H9 (cell line): ENCODE measurements at regions not wholly inside any gene's neighbourhood (a gene's known extent, or its start where the extent isn't known, plus 50 kb on each side); places are given as distances from the start of the nearest gene placed in this dataset.

Source experiments
- DNase-seq: peaks from one replicate; pipeline ENCODE4 v3.0.0-alpha.2; 2017
- H2AFZ ChIP-seq: one replicate; pipeline ENCODE4 v1.6.1; 2013; ENCODE audit warnings: mild to moderate bottlenecking, low read length, control low read depth, moderate library complexity
- H2AK5ac ChIP-seq: 2 replicates; pipeline ENCODE4 v1.6.1; 2013; ENCODE audit warnings: low read length, control low read depth, mixed read lengths; ENCODE audit not compliant: insufficient read length
- H2BK120ac ChIP-seq: one replicate; pipeline ENCODE4 v1.6.1; 2013; ENCODE audit warnings: low read depth, mild to moderate bottlenecking, low read length, control low read depth, inconsistent platforms; ENCODE audit not compliant: poor library complexity, severe bottlenecking
- H2BK12ac ChIP-seq: 2 replicates; pipeline ENCODE4 v1.6.1; 2013; ENCODE audit warnings: low read length, control low read depth, mixed read lengths, low read depth; ENCODE audit not compliant: insufficient read length
- H2BK15ac ChIP-seq: 2 replicates; pipeline ENCODE4 v1.6.1; 2013; ENCODE audit warnings: low read depth, low read length, control low read depth
- H2BK20ac ChIP-seq: one replicate; pipeline ENCODE4 v1.6.1; 2013; ENCODE audit warnings: low read depth, mild to moderate bottlenecking, low read length, control low read depth, inconsistent platforms; ENCODE audit not compliant: poor library complexity, severe bottlenecking
- H2BK5ac ChIP-seq: 2 replicates; pipeline ENCODE4 v1.6.1; 2013; ENCODE audit warnings: low read length, control low read depth, mixed read lengths; ENCODE audit not compliant: insufficient read length
- H3K14ac ChIP-seq: 2 replicates; pipeline ENCODE4 v1.6.1; 2013; ENCODE audit warnings: low read length, control low read depth; ENCODE audit not compliant: insufficient read depth
- H3K18ac ChIP-seq: 2 replicates; pipeline ENCODE4 v1.6.1; 2013; ENCODE audit warnings: low read depth, mild to moderate bottlenecking, mixed read lengths, low read length, control low read depth; ENCODE audit not compliant: insufficient read length
- H3K23ac ChIP-seq: 2 replicates; pipeline ENCODE4 v1.6.1; 2013; ENCODE audit warnings: low read length, control low read depth, mixed read lengths, low read depth; ENCODE audit not compliant: insufficient read length
- H3K23me2 ChIP-seq: 2 replicates; pipeline ENCODE4 v1.6.1; 2013; ENCODE audit warnings: low read depth, mild to moderate bottlenecking, mixed read lengths, low read length, control low read depth; ENCODE audit not compliant: insufficient read length, poor library complexity, severe bottlenecking
- H3K27ac ChIP-seq: 2 replicates; pipeline ENCODE4 v1.5.1; 2013; ENCODE audit warnings: low read length, control low read depth, mixed read lengths, low read depth; ENCODE audit not compliant: insufficient read length
- H3K27me3 ChIP-seq: 2 replicates; pipeline ENCODE4 v1.6.1; 2013; ENCODE audit warnings: low read length, control low read depth, inconsistent platforms; ENCODE audit not compliant: insufficient read depth
- H3K4ac ChIP-seq: 2 replicates; pipeline ENCODE4 v1.6.1; 2013; ENCODE audit warnings: low read depth, mild to moderate bottlenecking, control low read depth, inconsistent platforms, low read length, moderate library complexity
- H3K4me1 ChIP-seq: 2 replicates; pipeline ENCODE4 v1.6.1; 2013; ENCODE audit warnings: low read length, control low read depth, inconsistent platforms; ENCODE audit not compliant: insufficient read depth
- H3K4me2 ChIP-seq: 2 replicates; pipeline ENCODE4 v1.6.1; 2013; ENCODE audit warnings: low read length, control low read depth, mixed read lengths; ENCODE audit not compliant: insufficient read length, insufficient read depth
- H3K56ac ChIP-seq: 2 replicates; pipeline ENCODE4 v1.6.1; 2013; ENCODE audit warnings: low read depth, mild to moderate bottlenecking, mixed read lengths, low read length, control low read depth; ENCODE audit not compliant: insufficient read length
- H3K79me1 ChIP-seq: 2 replicates; pipeline ENCODE4 v1.6.1; 2013; ENCODE audit warnings: low read depth, mild to moderate bottlenecking, moderate library complexity, low read length, control low read depth, inconsistent platforms; ENCODE audit not compliant: insufficient read depth, poor library complexity, severe bottlenecking
- H3K79me2 ChIP-seq: 2 replicates; pipeline ENCODE4 v1.6.1; 2013; ENCODE audit warnings: low read length, control low read depth, inconsistent platforms; ENCODE audit not compliant: insufficient read depth
- H3K9ac ChIP-seq: 2 replicates; pipeline ENCODE4 v1.6.1; 2013; ENCODE audit warnings: low read length, control low read depth, mixed read lengths; ENCODE audit not compliant: insufficient read length; ENCODE audit errors: extremely low read depth
- H3K9me3 ChIP-seq: one replicate; pipeline ENCODE4 v1.6.1; 2013; ENCODE audit warnings: low read depth, low read length, inconsistent platforms; ENCODE audit not compliant: control insufficient read depth
- H3T11ph ChIP-seq: one replicate; pipeline ENCODE4 v1.6.1; 2013; ENCODE audit warnings: mild to moderate bottlenecking, low read length, control low read depth, inconsistent platforms
- H4K20me1 ChIP-seq: one replicate; pipeline ENCODE4 v1.6.1; 2013; ENCODE audit not compliant: control insufficient read depth, insufficient read length, insufficient read depth
- H4K5ac ChIP-seq: 2 replicates; pipeline ENCODE4 v1.6.1; 2013; ENCODE audit warnings: low read depth, mild to moderate bottlenecking, mixed read lengths, low read length, control low read depth; ENCODE audit not compliant: insufficient read length
- H4K8ac ChIP-seq: replicated peaks from 2 replicates; pipeline ENCODE4 v1.6.1; 2013; ENCODE audit warnings: low read length, control low read depth, mixed read lengths, low read depth; ENCODE audit not compliant: insufficient read length
- H4K91ac ChIP-seq: 2 replicates; pipeline ENCODE4 v1.6.1; 2013; ENCODE audit warnings: low read depth, mild to moderate bottlenecking, moderate library complexity, mixed read lengths, low read length, control low read depth; ENCODE audit not compliant: insufficient read length
- H3K27ac Mint-ChIP-seq, 3 experiments: 2 replicates in 2 of 3; 3 replicates in 1 of 3; pipeline ENCODE4 v1.8.0; 2020 to 2021; ENCODE audit warnings: mixed read lengths in 3 of 3, mild to moderate bottlenecking in 1 of 3, moderate library complexity in 1 of 3
- H3K27me3 Mint-ChIP-seq: 2 replicates; pipeline ENCODE4 v1.8.0; 2021; ENCODE audit warnings: low read depth, mild to moderate bottlenecking, moderate library complexity, mixed read lengths
- H3K36me3 Mint-ChIP-seq, 3 experiments: 2 replicates in 2 of 3; 3 replicates in 1 of 3; pipeline ENCODE4 v1.8.0; 2020 to 2021; ENCODE audit warnings: low read depth in 3 of 3, mixed read lengths in 3 of 3; ENCODE audit not compliant: insufficient read depth in 1 of 3
- H3K4me1 Mint-ChIP-seq, 2 experiments: 2 replicates each; pipeline ENCODE4 v1.8.0; 2020; ENCODE audit warnings: mixed read lengths in 2 of 2
- H3K4me3 Mint-ChIP-seq, 2 experiments: 2 replicates in 1 of 2; 3 replicates in 1 of 2; pipeline ENCODE4 v1.8.0; 2020 to 2021; ENCODE audit warnings: mild to moderate bottlenecking in 2 of 2, mixed read lengths in 2 of 2, moderate library complexity in 1 of 2
- H3K9me3 Mint-ChIP-seq, 2 experiments: 2 replicates in 1 of 2; 3 replicates in 1 of 2; pipeline ENCODE4 v1.8.0; 2020; ENCODE audit warnings: mild to moderate bottlenecking in 2 of 2, mixed read lengths in 2 of 2, moderate library complexity in 1 of 2
- WGBS: extraction: QIAGEN DNeasy Blood & Tissue Kit; methylation state at CpG from one replicate; pipeline ENCODE4 v1.1.7; 2013; ENCODE audit warnings: missing lambda C conversion rate, low lambda C conversion rate, mixed read lengths; ENCODE audit not compliant: insufficient read length; ENCODE audit errors: extremely low coverage; 5-methylcytosine and 5-hydroxymethylcytosine counted together
- TF ChIP-seq, protein P1 (sequence below): fragments of 200-600 bp; sonication (generic); conservative IDR thresholded peaks from 3 replicates; pipeline ENCODE4 v1.8.0; 2021; ENCODE audit warnings: antibody characterized with exemption, mild to moderate bottlenecking

DNA sequence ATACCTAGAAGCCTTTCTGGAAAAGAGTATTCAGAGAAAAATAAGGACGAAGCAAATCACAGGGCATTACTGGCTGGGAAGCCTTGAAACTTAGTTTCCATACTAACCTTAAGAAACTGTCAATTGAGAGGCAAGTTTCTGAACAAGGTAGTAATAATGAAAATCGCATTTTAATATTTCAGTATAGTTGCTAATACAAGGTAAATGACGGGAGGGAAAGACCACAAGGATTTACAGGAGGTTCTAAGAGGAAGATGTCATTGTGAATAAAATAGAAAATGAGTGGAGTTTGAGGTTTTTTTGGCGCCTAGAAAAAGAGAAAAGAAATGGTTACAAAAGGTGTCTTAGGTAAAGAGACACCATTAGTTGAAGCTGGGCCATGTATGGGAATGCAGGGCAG is 53.9 kb upstream of the AIG1 start:
- Mint-ChIP-seq H3K4me3 (no peak overlapping the region), H3K4me1 (peaks cover 0 to 4% of the 10 kb centered on the region in 2 experiments; a peak in 1 of 4 replicates), H3K36me3 (no peaks in the 10 kb centered on the region), H3K9me3 (no peaks in the 10 kb centered on the region), H3K27me3 (no peaks in the 10 kb centered on the region), H3K27ac (no peak overlapping the region)
- no peak overlapping the region for H3K23ac ChIP-seq
- H2BK15ac ChIP-seq = no peak overlapping the region
- no peak overlapping the region for H3K14ac ChIP-seq
- 100% methylated on average over 1 of the region's 4 CpGs for WGBS
- H3K27me3 ChIP-seq = no peaks in the 10 kb centered on the region
- H2AK5ac ChIP-seq = no peak overlapping the region
- H3K23me2 ChIP-seq = no peaks in the 10 kb centered on the region
- H3K18ac ChIP-seq = no peak overlapping the region
- DNase-seq = no peak
- no peak overlapping the region for H4K91ac ChIP-seq
- no peak overlapping the region for H2BK12ac ChIP-seq
- H3K4me2 ChIP-seq = no peak overlapping the region
- H2BK5ac ChIP-seq = no peak overlapping the region
- no peaks in the 10 kb centered on the region for H3K79me1 ChIP-seq
- H3K4ac ChIP-seq = no peak overlapping the region
- H3K9ac ChIP-seq = no peak overlapping the region
- H3K4me1 ChIP-seq = no peaks in the 10 kb centered on the region
- no peaks in the 10 kb centered on the region for H3K9me3 ChIP-seq
- no peak overlapping the region for H2BK20ac ChIP-seq
- H3K56ac ChIP-seq = no peak overlapping the region
- no peak overlapping the region for H2BK120ac ChIP-seq
- TF ChIP-seq, protein P1, sequence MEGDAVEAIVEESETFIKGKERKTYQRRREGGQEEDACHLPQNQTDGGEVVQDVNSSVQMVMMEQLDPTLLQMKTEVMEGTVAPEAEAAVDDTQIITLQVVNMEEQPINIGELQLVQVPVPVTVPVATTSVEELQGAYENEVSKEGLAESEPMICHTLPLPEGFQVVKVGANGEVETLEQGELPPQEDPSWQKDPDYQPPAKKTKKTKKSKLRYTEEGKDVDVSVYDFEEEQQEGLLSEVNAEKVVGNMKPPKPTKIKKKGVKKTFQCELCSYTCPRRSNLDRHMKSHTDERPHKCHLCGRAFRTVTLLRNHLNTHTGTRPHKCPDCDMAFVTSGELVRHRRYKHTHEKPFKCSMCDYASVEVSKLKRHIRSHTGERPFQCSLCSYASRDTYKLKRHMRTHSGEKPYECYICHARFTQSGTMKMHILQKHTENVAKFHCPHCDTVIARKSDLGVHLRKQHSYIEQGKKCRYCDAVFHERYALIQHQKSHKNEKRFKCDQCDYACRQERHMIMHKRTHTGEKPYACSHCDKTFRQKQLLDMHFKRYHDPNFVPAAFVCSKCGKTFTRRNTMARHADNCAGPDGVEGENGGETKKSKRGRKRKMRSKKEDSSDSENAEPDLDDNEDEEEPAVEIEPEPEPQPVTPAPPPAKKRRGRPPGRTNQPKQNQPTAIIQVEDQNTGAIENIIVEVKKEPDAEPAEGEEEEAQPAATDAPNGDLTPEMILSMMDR = no peak
- no peak overlapping the region for H3K27ac ChIP-seq
- H4K20me1 ChIP-seq = no peaks in the 10 kb centered on the region
- no peak overlapping the region for H2AFZ ChIP-seq
- no peak overlapping the region for H3T11ph ChIP-seq
- H4K5ac ChIP-seq = no peak overlapping the region
- no peak overlapping the region for H4K8ac ChIP-seq
- no peaks in the 10 kb centered on the region for H3K79me2 ChIP-seq
